GM19240 (cell line): ENCODE measurements at regions not wholly inside any gene's neighbourhood (a gene's known extent, or its start where the extent isn't known, plus 50 kb on each side); places are given as distances from the start of the nearest gene placed in this dataset.

Experiments used
- DNase-seq: peaks from one replicate; pipeline ENCODE4 v3.0.0; 2011; ENCODE audit warnings: low spot score; ENCODE audit not compliant: insufficient read length

DNA sequence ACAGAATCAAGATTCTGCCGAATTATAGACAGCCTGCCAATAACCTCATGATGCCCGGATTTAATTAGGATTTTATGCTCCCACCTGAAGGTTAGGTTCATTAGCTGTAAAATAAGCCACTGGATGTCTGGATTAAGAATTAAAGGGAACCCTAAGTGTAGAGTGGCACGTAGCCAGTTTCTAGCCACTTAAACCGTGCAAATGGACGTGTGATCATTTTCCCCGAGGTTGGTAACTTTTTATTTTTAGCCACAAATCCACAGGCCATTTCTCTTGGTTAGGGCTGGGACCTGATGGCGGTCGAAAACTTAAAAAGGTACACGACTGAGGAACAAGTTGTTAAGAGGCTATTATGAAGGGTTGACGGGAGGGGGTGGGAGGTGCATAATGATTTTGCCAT is 127.3 kb upstream of the TMPO start:
- no peak for DNase-seq

DNA sequence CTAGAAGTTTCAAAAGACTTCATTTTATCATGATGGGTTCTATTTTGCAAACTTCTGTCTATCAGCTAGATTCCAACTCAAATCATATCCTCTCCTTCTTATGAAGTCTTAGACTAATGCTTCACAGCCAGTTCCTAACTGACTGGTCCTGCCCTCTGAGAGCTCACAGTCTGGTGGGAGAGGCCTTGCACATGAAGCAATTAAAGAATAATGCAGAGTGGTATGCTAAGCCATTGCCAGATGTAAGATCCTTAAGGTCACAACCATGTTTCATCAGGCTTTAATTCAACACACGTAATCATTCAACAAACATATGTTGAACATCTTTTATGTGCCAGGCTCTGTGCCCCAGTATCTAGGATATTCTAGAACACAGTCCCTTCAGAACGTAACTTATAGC is 125.8 kb upstream of the TMPO start:
- no peak for DNase-seq

DNA sequence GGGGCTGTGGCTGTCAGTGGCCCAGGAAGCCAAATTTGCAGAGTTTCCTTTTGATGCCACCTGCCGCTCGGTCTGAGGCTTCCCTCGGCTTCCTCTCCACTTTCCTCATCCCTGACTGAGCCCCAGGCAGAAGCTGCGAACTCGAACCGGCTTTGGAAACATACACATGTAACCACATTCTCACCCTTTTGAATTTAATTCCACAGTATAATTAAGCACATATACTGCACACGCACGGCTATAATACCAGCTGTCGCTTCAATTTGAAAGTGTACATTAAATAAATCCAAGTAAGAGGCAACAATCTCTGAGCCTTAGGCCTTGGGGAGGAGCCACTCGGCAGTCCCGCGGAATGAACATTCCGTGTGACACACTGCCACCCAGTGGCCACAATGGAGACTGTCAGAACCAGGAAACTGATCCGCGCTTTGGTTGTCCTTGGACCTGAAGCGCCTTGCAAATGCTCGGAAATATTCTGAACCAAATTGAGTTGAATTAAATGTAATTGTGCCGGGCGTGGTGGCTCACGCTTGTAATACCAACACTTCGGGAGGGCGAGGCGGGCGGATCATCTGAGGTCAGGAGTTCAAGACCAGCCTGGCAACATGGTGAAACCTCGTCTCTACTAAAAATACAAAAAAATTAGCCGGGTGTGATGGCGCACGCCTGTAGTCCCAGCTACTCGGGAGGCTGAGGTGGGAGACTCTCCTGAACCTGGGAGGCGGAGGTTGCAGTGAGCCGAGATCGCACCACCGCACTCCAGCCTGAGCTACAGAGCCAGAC is 117.9 kb upstream of the TMPO start:
- DNase-seq = peak; percentile 47

DNA sequence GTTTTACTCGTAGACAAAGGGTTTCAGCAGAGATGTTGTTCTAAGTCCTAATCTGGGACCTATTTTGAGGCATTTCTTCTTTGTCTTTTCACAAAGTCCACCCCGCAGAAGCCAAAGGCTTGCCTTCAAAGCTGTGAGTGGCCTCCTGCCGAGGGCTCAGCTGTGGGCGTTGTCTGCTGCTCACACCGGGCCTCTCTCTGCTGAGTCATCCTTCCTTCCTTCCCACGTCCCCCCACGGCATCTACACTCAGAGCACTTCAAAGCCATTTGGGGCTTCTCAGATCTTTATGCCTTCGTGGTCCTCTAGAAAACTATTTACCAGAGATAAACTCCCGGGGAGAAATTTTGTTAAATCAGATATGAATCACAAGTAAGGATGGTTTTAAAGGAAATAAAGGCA is 115.9 kb upstream of the TMPO start:
- peak; percentile 9 for DNase-seq

DNA sequence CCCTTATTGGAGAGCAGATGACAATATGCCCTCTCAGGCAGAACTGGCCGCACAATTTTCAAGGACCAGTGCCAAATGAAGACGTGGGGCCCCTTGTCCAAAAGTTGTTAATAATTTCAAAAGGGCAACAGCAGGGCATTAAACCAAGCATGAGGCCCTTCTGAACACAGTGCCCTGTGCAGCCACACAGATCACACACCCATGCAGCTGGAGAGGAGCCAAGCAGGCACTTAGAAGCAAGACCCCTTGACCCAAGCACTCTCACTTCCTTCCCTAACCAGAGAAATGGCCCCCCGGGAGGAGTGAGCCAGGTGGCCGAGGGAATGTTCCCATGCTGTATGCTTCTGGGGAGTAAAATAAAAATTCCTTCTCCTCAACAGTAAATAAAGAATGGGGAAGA is 114.0 kb upstream of the TMPO start:
- no peak for DNase-seq

DNA sequence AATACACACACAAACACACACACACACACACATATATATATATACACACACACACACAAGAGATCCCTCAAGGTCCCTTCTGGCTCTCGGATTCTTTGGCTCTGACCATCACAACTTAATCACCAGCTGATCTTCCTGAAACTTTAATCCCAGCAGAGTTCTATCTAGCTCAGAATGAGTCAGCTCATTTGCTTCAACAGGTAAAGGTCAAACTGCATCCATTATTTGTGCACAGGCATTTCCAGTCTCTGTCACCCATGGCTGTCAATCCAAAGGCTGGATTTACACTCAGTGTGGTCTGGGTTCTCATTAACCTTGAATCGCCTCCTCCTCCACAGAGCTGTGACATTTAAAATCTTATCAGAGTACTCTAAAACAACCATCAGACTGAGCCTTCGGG is 113.3 kb upstream of the TMPO start:
- no peak for DNase-seq

DNA sequence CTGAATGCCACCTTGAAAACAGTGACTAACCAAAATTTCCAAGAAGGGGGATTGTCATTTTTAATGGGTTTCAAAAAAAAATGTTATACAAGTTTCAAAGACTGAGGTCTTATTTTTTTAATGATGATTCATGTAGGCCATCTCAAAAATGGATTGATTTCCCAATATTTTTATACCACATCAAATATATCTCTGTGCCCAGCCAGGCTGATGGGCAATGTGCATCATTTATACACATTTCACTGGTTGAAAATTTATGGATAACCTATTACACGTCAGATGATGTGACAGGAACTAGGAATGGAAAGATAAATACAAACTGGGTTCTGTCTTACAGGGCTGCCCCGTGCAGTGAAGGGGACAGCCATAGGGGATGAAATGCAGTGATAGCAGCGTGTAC is 112.7 kb upstream of the TMPO start:
- DNase-seq = no peak

DNA sequence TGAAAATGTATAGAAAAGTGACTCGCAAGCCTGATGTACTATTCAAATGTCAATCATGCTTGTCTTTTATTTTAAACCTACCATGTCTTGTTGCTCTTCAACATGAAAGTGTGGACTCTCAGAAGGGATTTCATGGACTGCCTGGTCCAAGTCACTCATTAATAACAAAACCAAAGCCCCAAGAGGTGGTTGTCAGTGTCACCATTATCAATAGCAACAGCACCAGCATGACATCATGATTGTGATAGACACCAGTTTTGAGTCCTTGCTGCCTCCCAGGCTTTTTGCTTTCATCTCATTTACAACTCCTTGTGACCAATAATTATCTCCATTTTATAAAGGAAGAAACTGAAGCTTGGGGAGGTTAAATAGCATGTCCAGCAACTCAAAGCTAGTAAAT is 112.0 kb upstream of the TMPO start:
- no peak for DNase-seq

DNA sequence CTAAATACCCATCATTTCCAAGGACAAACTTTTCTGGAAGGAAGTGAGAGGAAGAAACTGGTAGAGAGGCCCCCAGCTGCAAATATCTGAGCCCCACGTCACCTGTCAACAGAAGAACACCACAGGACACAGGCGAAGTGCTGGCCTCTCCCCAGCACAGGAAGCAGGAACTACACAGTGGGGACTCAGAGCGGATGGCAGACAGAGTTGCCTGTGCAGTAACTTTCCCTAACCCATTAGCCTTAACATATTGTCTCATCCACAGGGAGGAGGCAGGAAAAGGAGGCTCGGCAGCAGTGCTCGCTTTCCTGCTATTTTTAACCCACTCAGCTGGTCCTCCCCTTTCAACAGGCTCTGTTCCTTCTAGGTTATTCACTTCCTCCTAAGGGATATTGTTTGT is 111.5 kb upstream of the TMPO start:
- no peak for DNase-seq

DNA sequence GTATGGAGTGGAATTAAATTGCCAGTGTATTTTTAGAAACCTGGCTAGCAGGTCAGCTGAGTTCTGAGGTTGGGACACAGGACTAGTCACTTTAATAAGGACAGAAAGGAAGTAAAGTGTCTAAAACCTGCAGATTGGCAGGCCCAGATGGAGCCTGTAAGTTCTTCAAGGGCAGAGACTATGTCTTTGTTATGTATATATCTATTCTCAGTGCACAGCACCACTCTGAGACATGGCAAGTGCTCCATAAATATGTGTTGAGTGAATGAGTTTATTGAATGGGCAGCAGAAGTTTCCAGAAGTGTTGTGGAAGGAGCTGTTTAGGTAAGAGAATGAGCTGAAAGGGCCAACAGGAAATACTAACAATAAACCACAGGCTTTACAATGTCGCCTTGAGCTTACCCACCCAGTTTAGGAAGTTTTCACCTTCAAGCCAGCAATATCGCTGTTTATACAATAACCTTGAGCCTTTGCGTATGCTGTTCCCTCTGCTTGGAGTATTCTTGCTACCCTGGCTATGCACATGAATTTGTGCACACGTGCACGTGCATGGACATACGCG is 109.5 kb upstream of the TMPO start:
- DNase-seq = no peak

DNA sequence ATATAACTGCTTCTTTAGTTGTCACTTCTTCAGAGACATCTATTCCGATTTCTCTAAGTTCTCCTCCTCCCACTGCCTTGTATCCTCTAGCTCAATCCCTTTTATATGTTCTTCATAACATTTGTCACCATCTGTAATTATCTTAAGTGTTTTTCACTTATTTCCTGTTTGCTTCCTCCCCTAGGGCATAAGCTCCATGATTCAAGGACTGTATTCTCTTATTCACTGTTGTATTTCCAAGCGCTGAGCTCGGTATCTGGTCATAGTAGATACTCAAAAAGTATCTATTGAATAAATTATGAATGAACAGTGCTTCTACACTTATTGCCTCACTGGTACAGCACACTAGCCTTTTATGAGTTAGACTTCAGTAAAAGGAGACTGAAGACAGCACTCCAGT is 109.0 kb upstream of the TMPO start:
- DNase-seq = no peak

DNA sequence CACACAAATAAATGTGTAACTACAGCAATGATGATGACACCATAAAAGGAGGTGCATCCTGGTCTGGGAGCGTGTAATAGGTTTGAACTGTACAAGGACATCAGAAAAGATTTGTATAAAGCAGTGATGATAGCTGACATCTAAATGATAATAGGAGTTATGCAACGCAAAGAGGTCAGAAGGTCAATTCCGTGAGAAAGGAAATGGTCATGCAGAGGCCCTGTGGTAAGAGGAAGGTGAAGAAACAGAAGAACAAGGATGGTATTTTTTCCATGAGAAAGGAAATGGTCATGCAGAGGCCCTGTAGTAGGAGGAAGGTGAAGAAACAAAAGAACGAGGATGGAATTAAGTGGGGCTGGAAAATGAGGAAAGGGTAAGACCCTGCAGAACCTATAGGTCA is 106.7 kb upstream of the TMPO start:
- DNase-seq = no peak

DNA sequence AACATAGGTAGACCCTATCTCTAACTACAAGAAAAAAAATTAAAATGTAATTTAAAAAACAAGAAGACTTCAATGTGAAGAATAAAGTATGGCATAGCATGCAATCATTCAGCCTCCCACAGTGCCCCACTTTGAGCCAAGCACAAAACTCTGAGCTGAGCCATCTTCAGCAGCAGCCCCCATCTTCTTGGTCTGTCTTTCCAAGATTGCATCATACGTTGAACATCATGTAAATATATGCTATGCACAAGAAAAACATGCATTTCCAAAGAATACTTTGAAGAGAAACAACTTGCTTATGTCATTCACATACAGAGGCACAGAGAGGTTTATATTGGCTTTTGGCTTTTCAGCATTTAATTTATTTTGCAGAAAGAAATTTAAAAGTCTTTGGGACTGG is 105.8 kb upstream of the TMPO start:
- no peak for DNase-seq

DNA sequence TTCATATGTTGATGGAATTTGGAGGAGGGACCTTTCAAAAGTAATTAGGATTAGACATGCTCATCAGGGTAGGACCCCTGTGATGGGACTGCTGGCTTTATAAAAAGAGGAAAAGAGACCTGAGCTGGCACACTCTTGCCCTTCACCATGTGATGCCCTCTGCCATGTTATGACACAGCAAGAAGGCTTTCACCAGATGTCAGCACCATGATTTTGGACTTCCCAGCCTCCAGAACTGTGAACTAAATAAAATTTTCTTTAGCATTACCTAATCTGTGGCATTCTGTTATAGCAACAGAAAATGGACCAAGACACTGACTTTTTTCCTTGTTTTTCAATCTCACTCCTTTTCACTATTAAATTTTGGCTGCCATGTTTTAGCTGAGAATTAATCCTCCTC is 105.0 kb upstream of the TMPO start:
- no peak for DNase-seq

DNA sequence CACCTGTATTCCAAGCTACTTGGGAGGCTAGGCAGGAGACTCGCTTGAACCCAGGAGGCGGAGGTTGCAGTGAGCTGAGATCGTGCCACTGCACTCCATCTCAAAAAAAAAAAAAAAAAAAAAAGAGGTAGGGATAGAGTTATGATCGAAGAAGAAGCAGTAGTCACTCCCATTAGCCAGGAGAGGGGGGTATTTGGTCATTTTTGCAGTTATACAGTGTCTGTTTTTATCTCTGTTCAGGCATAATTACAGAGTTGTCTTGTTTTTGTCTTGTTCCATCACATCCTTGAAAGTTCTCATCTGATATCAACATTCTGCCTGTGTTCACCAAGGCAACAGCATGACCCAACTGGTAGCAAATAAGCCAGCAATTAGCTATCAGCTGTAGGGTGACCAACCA is 98.5 kb upstream of the TMPO start:
- no peak for DNase-seq

DNA sequence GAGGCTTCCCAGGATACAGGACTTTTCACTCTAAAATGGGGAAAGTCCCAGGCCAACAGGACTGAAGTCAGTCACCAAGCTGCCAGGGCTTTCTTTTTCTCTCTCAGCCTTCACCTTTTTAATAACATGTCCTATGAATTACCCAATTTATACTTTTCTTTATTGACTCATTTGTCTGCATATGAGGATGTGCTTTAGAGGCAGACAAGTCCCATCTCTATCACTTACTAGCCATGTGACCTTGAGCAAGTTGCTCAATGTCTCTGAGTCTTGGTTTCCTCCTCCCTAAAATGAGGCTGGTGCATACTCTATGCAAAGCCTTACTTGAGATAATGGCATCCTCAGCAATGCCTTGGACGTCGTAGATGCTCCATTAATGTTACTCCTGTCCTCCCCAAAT is 98.1 kb upstream of the TMPO start:
- DNase-seq = no peak

DNA sequence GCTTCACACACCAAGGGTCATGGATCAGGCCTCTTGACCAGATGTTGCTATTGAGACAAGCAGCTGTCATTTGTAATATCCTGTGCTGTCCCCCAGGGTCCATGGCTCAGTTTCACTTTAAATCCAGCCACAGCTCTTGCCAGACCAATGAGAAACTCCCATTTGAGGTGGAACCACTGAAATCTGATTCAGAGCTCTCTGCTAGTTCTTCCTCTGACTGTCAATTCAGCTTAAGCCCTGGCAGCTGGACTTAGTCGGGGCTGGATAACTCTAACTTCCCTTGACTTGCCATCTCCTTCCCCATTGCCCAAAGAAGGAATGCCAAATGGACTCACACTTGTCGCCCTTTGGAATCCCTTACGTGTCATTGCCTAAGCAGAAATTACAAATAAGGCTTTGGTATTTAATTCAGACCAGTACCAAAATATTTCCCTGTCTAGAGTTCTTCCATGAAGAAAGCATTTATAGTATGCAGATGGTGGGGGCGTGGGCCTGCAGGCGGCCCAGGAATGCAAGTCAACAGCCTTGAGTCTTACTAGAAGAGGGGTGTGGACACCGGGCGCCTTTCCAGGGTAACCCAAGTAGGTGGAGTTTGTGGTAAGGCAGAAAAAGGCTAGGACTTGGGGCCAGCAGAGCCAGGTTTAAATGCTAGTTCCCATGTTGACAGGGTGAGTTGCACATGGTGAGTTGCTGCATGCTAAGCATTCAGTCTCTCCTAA is 96.9 kb upstream of the TMPO start:
- no peak for DNase-seq

DNA sequence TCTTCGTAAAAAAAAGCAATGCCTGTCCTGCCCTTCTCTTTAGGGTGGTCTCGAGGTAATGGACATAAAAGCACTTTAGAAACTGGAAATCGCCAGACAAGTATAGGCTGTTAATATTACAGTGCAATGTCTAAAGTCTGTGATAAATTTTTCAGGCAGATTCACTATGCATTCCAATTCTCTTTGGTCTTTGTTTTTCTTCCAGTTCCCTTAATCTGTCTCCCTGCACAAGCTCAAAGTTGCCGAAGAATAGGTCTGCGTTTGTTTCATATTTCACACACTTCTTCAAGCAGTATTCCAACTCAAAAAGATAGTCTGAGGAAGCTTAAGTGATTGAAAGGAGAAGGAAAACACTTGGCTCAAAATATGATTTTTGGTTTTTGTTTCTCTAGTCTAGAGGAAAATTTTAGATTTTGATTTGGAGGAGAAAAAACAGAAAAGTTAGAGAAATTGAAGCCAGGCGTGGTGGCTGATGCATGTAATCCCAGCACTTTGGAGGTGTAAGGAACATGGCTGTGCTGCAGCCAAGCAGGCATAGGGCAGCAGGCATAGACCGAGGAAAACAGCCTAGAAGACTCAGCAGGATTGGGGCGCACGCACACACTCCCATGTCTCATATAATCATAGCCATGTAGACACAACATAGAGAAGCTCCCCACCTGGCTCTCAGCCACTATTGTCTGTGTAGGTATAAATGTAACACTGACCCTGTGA is 96.2 kb upstream of the TMPO start:
- DNase-seq = no peak

DNA sequence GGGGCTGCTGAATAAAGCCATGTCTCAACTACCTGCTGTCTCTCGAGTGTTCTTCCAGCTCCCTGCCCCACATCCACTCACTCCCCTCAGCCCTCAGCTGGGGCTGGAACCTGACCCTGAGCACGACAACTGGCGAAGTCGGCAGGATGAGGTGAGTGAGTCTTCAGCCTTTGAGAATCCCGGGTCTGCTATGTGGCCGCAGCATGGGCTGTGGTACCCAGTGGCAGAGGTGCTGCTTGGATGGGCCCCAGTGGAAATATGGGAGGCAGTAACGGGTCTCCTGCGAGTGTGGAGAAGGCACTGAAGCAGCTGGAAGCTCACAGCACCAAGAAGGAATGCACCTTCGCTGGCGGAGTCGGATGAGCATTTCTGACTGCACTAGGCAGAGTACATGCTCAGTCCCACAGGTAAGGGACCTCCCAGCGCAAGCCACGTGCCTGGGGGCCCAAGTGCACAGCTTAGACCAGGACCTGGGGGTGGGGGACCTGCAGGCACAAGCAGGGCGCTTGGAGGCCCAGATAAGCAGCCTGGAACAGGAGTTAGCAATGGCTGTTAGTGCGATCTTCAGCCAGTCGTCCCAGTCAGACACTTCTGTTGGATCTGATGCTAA is 95.5 kb upstream of the TMPO start:
- DNase-seq = no peak

DNA sequence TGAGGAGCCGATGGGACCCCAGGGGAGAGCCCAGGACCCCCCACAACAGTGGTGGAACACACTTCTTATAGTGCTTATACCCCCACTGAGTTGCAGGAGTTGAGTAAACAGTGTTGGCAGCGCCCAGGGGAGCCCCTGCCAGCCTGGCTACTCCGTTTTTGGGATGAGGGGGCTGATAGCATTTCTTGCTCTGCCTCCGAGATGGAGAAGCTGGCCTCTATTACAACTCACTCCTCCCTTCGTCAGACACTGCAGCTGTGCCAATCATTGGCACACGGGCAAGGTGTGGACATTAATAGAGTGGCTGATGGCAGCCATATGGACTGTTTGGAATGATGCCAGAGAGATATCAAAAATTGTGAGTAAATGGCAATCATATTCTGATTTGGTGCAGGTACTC is 94.9 kb upstream of the TMPO start:
- DNase-seq = no peak

DNA sequence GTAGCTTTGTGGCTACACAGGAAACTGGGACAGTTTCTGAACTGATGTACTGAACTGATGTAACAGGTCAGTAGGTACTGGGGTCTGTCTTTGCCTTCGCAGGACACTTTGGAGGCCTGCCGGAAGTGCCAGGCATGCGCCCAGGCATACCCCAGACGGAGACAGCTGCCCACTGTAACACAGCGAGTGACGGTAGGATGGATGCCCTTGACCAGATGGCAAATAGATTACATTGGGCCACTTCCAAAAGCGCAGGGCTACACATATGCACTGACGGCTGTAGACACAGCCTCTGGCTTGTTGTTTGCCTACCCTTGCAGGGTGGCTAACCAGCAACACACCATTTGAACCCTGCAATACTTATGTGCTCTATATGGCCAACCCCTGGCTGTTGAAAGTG is 94.1 kb upstream of the TMPO start:
- DNase-seq = no peak

DNA sequence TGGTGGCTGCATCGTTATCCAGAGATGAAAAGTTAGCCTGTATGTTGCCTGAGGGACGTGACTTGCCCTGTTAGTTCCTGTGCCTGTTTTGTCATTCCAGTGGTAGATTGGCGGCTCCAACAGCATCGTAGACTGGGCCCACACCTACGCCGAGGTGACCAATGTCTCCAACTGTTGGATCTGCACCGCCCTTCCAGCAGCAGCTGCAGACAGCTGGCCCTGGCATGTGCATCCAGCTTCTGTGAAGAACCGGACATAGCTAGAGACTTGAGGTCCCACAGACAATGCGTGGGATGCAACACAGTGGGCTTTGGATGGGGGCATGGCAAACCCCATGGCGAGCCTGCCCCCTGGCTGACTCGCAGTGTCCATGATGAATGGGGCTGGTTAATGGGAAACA is 93.0 kb upstream of the TMPO start:
- no peak for DNase-seq
